ENCODE measurements at regions not wholly inside any gene's neighbourhood (a gene's known extent, or its start where the extent isn't known, plus 50 kb on each side); places are given as distances from the start of the nearest gene placed in this dataset.

GRCh38 chr11:116537709-116538108 lies 235.1 kb downstream of the BUD13 start:
- TF ChIP-seq CTCF (IDR thresholded peaks at IDR 0.05) (no peak), ZFX (IDR thresholded peaks at IDR 0.05; ENCODE audit: borderline replicate concordance) (no peak)

Data from 22Rv1 (cell line).